OCI-LY1 (cell line): ENCODE measurements at regions not wholly inside any gene's neighbourhood (a gene's known extent, or its start where the extent isn't known, plus 50 kb on each side); places are given as distances from the start of the nearest gene placed in this dataset.

Experiments
- H2AFZ ChIP-seq: fragments of 200-600 bp; sonication (generic), shearing (Covaris generic); 2 replicates; pipeline ENCODE4 v1.6.0; 2014; ENCODE audit warnings: antibody characterized with exemption, mild to moderate bottlenecking, low read length
- H3F3A ChIP-seq: fragments of 200-600 bp; sonication (generic), shearing (Covaris generic); 2 replicates; pipeline ENCODE4 v1.6.0; 2014; ENCODE audit warnings: mild to moderate bottlenecking, antibody characterized with exemption, low read length, moderate library complexity; ENCODE audit not compliant: insufficient read depth
- H3K27ac ChIP-seq: fragments of 200-600 bp; sonication (generic); 2 replicates; pipeline ENCODE4 v1.5.1; 2014; ENCODE audit warnings: low read length, mixed run types, mild to moderate bottlenecking, low read depth; ENCODE audit not compliant: poor library complexity, severe bottlenecking
- H3K27me3 ChIP-seq: fragments of 200-600 bp; sonication (generic); 2 replicates; pipeline ENCODE4 v1.6.0; 2014; ENCODE audit warnings: antibody characterized with exemption, mild to moderate bottlenecking, low read length, moderate library complexity; ENCODE audit not compliant: insufficient read depth
- H3K36me3 ChIP-seq: fragments of 200-600 bp; sonication (generic); 2 replicates; pipeline ENCODE4 v1.6.1; 2014; ENCODE audit warnings: mild to moderate bottlenecking, antibody characterized with exemption, low read length, moderate library complexity, mixed read lengths; ENCODE audit not compliant: insufficient read depth
- H3K4me1 ChIP-seq: fragments of 200-600 bp; sonication (generic); 2 replicates; pipeline ENCODE4 v1.5.1; 2014; ENCODE audit warnings: mild to moderate bottlenecking, low read length, moderate library complexity; ENCODE audit not compliant: insufficient read depth, severe bottlenecking
- H3K4me2 ChIP-seq: fragments of 200-600 bp; sonication (generic), shearing (Covaris generic); 2 replicates; pipeline ENCODE4 v1.6.1; 2014; ENCODE audit warnings: low read length
- H3K4me3 ChIP-seq: fragments of 200-600 bp; sonication (generic); 2 replicates; pipeline ENCODE4 v1.5.1; 2014; ENCODE audit warnings: low read length, low read depth, mild to moderate bottlenecking, mixed read lengths; ENCODE audit not compliant: poor library complexity, severe bottlenecking
- H3K79me2 ChIP-seq: fragments of 200-600 bp; shearing (Covaris generic); 2 replicates; pipeline ENCODE4 v1.6.1; 2016; ENCODE audit warnings: mixed run types, low read length, mixed read lengths; ENCODE audit not compliant: insufficient read depth
- H3K9ac ChIP-seq: fragments of 200-600 bp; sonication (generic), shearing (Covaris generic); 2 replicates; pipeline ENCODE4 v1.6.1; 2014; ENCODE audit warnings: mild to moderate bottlenecking, low read length, mixed read lengths
- H3K9me2 ChIP-seq: fragments of 200-600 bp; sonication (generic), shearing (Covaris generic); 2 replicates; pipeline ENCODE4 v1.6.1; 2014; ENCODE audit warnings: low read depth, mild to moderate bottlenecking, low read length, mixed read lengths
- H3K9me3 ChIP-seq: fragments of 200-600 bp; shearing (Covaris generic); 2 replicates; pipeline ENCODE4 v1.6.1; 2014; ENCODE audit warnings: low read length, mixed read lengths
- H4K20me1 ChIP-seq: fragments of 200-600 bp; sonication (generic), shearing (Covaris generic); 2 replicates; pipeline ENCODE4 v1.6.0; 2016; ENCODE audit warnings: mild to moderate bottlenecking, low read length; ENCODE audit not compliant: insufficient read depth
- CTCF ChIP-seq: fragments of 200-600 bp; sonication (generic), shearing (Covaris generic); IDR thresholded peaks from 2 replicates; pipeline ENCODE4 v1.5.1; 2017; ENCODE audit warnings: mild to moderate bottlenecking, antibody characterized with exemption, low read length, moderate library complexity, mixed read lengths
- EZH2 ChIP-seq: fragments of 200-600 bp; sonication (generic), shearing (Covaris generic); IDR thresholded peaks from 2 replicates; pipeline ENCODE4 v1.8.0; 2017; ENCODE audit warnings: borderline replicate concordance, mixed run types, mild to moderate bottlenecking, antibody characterized with exemption, low read length, moderate library complexity, mixed read lengths

GRCh38 chr13:76361868-76362267, 524.3 kb downstream of the KCTD12 start:
- no peaks in the 10 kb centered on the region for H3K4me1 ChIP-seq
- no peaks in the 10 kb centered on the region for H3K36me3 ChIP-seq
- no peaks in the 10 kb centered on the region for H3F3A ChIP-seq
- H3K9me3 ChIP-seq, result no peaks in the 10 kb centered on the region
- H3K4me2 ChIP-seq, result no peak overlapping the region
- TF ChIP-seq CTCF (no peak), EZH2 (no peak)
- H3K9me2 ChIP-seq, result no peaks in the 10 kb centered on the region
- no peak overlapping the region for H3K4me3 ChIP-seq
- no peak overlapping the region for H3K9ac ChIP-seq
- H3K27ac ChIP-seq, result no peak overlapping the region
- no peak overlapping the region for H2AFZ ChIP-seq
- no peaks in the 10 kb centered on the region for H3K79me2 ChIP-seq
- H4K20me1 ChIP-seq, result no peaks in the 10 kb centered on the region
- H3K27me3 ChIP-seq, result no peaks in the 10 kb centered on the region

GRCh38 chr13:76351541-76352229, 534.5 kb downstream of the KCTD12 start:
- no peak overlapping the region for H2AFZ ChIP-seq
- H3K9ac ChIP-seq, result no peak overlapping the region
- H3K9me3 ChIP-seq, result no peaks in the 10 kb centered on the region
- no peaks in the 10 kb centered on the region for H3K27me3 ChIP-seq
- H3K36me3 ChIP-seq, result no peaks in the 10 kb centered on the region
- no peaks in the 10 kb centered on the region for H3K4me1 ChIP-seq
- TF ChIP-seq EZH2, result no peak
- TF ChIP-seq CTCF, result no peak
- H3F3A ChIP-seq, result no peaks in the 10 kb centered on the region
- H4K20me1 ChIP-seq, result no peaks in the 10 kb centered on the region
- no peak overlapping the region for H3K4me2 ChIP-seq
- H3K4me3 ChIP-seq, result no peak overlapping the region
- no peaks in the 10 kb centered on the region for H3K9me2 ChIP-seq
- H3K79me2 ChIP-seq, result no peaks in the 10 kb centered on the region
- no peak overlapping the region for H3K27ac ChIP-seq

- Histone ChIP-seq H3K4me3 (no peak overlapping the region), H2AFZ (no peak overlapping the region), H3K9me3 (no peaks in the 10 kb centered on the region), H3K79me2 (no peaks in the 10 kb centered on the region), H3K27me3 (no peaks in the 10 kb centered on the region), H3K9ac (no peak overlapping the region), H3K4me1 (no peaks in the 10 kb centered on the region), H3K9me2 (no peaks in the 10 kb centered on the region), H3K36me3 (no peaks in the 10 kb centered on the region), H4K20me1 (no peaks in the 10 kb centered on the region), H3F3A (no peaks in the 10 kb centered on the region), H3K27ac (no peak overlapping the region), H3K4me2 (no peak overlapping the region)
- TF ChIP-seq EZH2 (no peak), CTCF (no peak)
Observed at GRCh38 chr13:76350399-76350798, 535.8 kb downstream of the KCTD12 start.
